H1 (cell line): ENCODE measurements at regions not wholly inside any gene's neighbourhood (a gene's known extent, or its start where the extent isn't known, plus 50 kb on each side); places are given as distances from the start of the nearest gene placed in this dataset.

Experiments
- ASH2L ChIP-seq: fragments of 200-600, 300-600 bp; sonication (generic); IDR thresholded peaks from one replicate; pipeline ENCODE4 v1.7.1; 2017; ENCODE audit warnings: low read length
- CBX8 ChIP-seq: fragments of 300-800, 300-1000 bp; sonication (generic); IDR thresholded peaks from 2 replicates; pipeline ENCODE4 v1.7.1; 2016; ENCODE audit warnings: low read depth, low read length, borderline replicate concordance
- EGR1 ChIP-seq: IDR thresholded peaks from 2 replicates; pipeline ENCODE4 v1.6.1; 2011; ENCODE audit warnings: low read depth, low read length, borderline replicate concordance
- HDAC2 ChIP-seq, 2 experiments: fragments of 300-600 bp in 1 of 2; sonication (generic) in 1 of 2; IDR thresholded peaks; 2 replicates each; pipeline ENCODE4 v1.6.1; 2011 to 2012; ENCODE audit warnings: low read depth in 2 of 2, low read length in 2 of 2, mild to moderate bottlenecking in 2 of 2, moderate library complexity in 2 of 2, borderline replicate concordance in 1 of 2, inconsistent platforms in 1 of 2
- HDAC6 ChIP-seq: IDR thresholded peaks from one replicate; pipeline ENCODE4 v1.7.1; 2012; ENCODE audit warnings: low read depth, mild to moderate bottlenecking, inconsistent platforms, low read length, moderate library complexity
- RAD21 ChIP-seq, 2 experiments: IDR thresholded peaks in 1 of 2; conservative IDR thresholded peaks in 1 of 2; 2 replicates each; pipeline ENCODE4 v1.6.1; 2011; ENCODE audit warnings: low read depth in 2 of 2, low read length in 2 of 2, improper control_type of control experiment in 1 of 2, inconsistent platforms in 1 of 2, mild to moderate bottlenecking in 1 of 2, moderate library complexity in 1 of 2
- RBBP5 ChIP-seq: IDR thresholded peaks from 2 replicates; pipeline ENCODE4 v1.7.1; 2012; ENCODE audit warnings: low read depth, mild to moderate bottlenecking, inconsistent platforms, low read length, moderate library complexity, borderline replicate concordance
- TAF1 ChIP-seq: IDR thresholded peaks from 2 replicates; pipeline ENCODE4 v1.6.1; 2011; ENCODE audit warnings: mild to moderate bottlenecking, low read depth, low read length
- TF ChIP-seq, protein P1 (sequence below): fragments of 300-600 bp; sonication (generic); IDR thresholded peaks from 2 replicates; pipeline ENCODE4 v1.7.1; 2012; ENCODE audit warnings: low read length, moderate library complexity, mild to moderate bottlenecking, inconsistent platforms; ENCODE audit not compliant: insufficient replicate concordance
- TF ChIP-seq, protein P2 (sequence below): IDR thresholded peaks from 2 replicates; pipeline ENCODE4 v1.6.1; 2011; ENCODE audit warnings: low read depth, mild to moderate bottlenecking, low read length; ENCODE audit not compliant: insufficient read depth
- TF ChIP-seq, protein P3 (sequence below): IDR thresholded peaks from 2 replicates; pipeline ENCODE4 v1.6.1; 2012; ENCODE audit warnings: inconsistent platforms

DNA sequence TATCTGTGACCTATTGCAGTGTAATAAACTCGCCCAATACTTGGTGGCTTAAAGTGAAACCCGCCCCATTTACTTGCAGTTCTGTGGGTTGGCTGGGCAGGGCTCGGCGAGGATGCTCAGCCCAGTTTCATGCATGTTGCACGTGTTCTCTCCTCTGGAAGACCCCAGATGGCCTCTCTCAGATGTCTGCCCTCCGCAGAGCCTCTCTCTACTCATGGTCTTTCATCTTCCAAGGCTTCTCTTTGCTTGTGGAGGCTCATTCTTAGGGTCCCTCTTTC is 251.4 kb downstream of the SOD2 start (continued):
- TF ChIP-seq, protein P1, sequence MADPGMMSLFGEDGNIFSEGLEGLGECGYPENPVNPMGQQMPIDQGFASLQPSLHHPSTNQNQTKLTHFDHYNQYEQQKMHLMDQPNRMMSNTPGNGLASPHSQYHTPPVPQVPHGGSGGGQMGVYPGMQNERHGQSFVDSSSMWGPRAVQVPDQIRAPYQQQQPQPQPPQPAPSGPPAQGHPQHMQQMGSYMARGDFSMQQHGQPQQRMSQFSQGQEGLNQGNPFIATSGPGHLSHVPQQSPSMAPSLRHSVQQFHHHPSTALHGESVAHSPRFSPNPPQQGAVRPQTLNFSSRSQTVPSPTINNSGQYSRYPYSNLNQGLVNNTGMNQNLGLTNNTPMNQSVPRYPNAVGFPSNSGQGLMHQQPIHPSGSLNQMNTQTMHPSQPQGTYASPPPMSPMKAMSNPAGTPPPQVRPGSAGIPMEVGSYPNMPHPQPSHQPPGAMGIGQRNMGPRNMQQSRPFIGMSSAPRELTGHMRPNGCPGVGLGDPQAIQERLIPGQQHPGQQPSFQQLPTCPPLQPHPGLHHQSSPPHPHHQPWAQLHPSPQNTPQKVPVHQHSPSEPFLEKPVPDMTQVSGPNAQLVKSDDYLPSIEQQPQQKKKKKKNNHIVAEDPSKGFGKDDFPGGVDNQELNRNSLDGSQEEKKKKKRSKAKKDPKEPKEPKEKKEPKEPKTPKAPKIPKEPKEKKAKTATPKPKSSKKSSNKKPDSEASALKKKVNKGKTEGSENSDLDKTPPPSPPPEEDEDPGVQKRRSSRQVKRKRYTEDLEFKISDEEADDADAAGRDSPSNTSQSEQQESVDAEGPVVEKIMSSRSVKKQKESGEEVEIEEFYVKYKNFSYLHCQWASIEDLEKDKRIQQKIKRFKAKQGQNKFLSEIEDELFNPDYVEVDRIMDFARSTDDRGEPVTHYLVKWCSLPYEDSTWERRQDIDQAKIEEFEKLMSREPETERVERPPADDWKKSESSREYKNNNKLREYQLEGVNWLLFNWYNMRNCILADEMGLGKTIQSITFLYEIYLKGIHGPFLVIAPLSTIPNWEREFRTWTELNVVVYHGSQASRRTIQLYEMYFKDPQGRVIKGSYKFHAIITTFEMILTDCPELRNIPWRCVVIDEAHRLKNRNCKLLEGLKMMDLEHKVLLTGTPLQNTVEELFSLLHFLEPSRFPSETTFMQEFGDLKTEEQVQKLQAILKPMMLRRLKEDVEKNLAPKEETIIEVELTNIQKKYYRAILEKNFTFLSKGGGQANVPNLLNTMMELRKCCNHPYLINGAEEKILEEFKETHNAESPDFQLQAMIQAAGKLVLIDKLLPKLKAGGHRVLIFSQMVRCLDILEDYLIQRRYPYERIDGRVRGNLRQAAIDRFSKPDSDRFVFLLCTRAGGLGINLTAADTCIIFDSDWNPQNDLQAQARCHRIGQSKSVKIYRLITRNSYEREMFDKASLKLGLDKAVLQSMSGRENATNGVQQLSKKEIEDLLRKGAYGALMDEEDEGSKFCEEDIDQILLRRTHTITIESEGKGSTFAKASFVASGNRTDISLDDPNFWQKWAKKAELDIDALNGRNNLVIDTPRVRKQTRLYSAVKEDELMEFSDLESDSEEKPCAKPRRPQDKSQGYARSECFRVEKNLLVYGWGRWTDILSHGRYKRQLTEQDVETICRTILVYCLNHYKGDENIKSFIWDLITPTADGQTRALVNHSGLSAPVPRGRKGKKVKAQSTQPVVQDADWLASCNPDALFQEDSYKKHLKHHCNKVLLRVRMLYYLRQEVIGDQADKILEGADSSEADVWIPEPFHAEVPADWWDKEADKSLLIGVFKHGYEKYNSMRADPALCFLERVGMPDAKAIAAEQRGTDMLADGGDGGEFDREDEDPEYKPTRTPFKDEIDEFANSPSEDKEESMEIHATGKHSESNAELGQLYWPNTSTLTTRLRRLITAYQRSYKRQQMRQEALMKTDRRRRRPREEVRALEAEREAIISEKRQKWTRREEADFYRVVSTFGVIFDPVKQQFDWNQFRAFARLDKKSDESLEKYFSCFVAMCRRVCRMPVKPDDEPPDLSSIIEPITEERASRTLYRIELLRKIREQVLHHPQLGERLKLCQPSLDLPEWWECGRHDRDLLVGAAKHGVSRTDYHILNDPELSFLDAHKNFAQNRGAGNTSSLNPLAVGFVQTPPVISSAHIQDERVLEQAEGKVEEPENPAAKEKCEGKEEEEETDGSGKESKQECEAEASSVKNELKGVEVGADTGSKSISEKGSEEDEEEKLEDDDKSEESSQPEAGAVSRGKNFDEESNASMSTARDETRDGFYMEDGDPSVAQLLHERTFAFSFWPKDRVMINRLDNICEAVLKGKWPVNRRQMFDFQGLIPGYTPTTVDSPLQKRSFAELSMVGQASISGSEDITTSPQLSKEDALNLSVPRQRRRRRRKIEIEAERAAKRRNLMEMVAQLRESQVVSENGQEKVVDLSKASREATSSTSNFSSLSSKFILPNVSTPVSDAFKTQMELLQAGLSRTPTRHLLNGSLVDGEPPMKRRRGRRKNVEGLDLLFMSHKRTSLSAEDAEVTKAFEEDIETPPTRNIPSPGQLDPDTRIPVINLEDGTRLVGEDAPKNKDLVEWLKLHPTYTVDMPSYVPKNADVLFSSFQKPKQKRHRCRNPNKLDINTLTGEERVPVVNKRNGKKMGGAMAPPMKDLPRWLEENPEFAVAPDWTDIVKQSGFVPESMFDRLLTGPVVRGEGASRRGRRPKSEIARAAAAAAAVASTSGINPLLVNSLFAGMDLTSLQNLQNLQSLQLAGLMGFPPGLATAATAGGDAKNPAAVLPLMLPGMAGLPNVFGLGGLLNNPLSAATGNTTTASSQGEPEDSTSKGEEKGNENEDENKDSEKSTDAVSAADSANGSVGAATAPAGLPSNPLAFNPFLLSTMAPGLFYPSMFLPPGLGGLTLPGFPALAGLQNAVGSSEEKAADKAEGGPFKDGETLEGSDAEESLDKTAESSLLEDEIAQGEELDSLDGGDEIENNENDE, result no peak
- TF ChIP-seq, protein P2, sequence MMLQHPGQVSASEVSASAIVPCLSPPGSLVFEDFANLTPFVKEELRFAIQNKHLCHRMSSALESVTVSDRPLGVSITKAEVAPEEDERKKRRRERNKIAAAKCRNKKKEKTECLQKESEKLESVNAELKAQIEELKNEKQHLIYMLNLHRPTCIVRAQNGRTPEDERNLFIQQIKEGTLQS, result no peak
- TF ChIP-seq EGR1 (no peak), ASH2L (no peak), CBX8 (no peak), HDAC6 (no peak), RBBP5 (no peak), HDAC2 (IDR thresholded peaks at IDR 0.05; ENCODE audit: borderline replicate concordance in 1 of 2, low read depth in 2 of 2, low read length in 2 of 2) (no peak), RAD21 (IDR thresholded peaks at IDR 0.05 in 1 of 2, conservative IDR thresholded peaks at IDR 0.05 in 1 of 2; ENCODE audit: low read depth in 2 of 2, low read length in 2 of 2) (no peak), TAF1 (no peak)
- TF ChIP-seq, protein P3, sequence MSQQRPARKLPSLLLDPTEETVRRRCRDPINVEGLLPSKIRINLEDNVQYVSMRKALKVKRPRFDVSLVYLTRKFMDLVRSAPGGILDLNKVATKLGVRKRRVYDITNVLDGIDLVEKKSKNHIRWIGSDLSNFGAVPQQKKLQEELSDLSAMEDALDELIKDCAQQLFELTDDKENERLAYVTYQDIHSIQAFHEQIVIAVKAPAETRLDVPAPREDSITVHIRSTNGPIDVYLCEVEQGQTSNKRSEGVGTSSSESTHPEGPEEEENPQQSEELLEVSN, result no peak
